ENCODE measurements at regions not wholly inside any gene's neighbourhood (a gene's known extent, or its start where the extent isn't known, plus 50 kb on each side); places are given as distances from the start of the nearest gene placed in this dataset.

- no peak for TF ChIP-seq EZH2phosphoT487 (IDR thresholded peaks at IDR 0.05; ENCODE audit: borderline replicate concordance, low read length)
- no peak for TF ChIP-seq CTCF (IDR thresholded peaks at IDR 0.05; ENCODE audit: low read depth, low read length, poor library complexity, severe bottlenecking)
Observed at GRCh38 chr10:129307141-129307540, 159.9 kb upstream of the MGMT start.

Measured in DOHH2 (cell line).